Hematopoietic multipotent progenitor cell (in vitro differentiated cells): ENCODE measurements at regions not wholly inside any gene's neighbourhood (a gene's known extent, or its start where the extent isn't known, plus 50 kb on each side); places are given as distances from the start of the nearest gene placed in this dataset.

Experiments
- DNase-seq, 3 donors: peaks; one replicate each; pipeline ENCODE4 v3.0.0-alpha.2; 2011 to 2015; ENCODE audit warnings: low read depth in 2 of 3, low spot score in 2 of 3

DNA sequence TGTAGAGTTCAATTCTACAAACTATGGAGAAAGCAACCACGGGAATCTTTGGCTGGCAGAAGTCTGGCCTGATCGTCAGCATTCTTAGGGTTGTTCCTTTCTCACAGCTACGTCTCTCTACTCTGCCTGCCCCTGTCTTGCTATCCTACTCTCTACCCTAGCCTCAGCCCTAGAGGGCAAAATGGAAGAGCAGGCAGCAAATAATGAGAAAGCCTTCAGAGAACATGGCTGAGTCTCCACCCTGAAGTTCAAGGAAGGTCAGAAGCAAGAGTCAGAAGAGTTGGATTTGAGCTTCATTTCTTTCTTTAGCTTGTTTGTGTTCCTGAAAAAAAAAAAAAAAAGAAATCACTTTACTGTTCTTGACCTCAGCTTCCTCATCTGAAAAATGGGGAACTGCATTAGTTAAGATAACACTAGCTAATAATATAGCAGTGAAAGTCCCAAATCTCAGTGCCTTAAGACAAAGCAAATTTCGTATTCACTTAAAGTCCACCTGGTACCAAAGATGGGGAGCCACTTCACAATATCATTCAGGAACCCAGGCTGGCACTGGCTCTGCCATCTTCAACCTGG lies 50.2 kb upstream of the CCND2 start:
- peak in 1 of 3 donors; percentile 40 for DNase-seq

DNA sequence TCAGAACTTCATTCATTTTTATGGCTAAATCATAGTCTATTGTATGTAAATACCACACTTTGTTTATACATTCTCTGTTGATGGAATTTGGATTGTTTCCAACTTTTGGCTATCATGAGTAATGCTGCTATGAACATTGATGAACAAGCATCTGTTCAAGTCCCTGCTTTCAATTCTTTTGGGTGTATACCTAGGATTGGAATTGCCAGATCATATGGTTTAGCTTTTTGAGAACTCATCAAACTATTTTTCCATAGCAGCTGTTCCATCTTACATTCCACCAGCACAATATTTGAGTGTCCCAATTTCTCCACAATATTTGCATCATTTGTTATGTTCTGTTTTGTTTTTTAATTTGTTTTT lies 52.3 kb upstream of the CCND2 start:
- no peak for DNase-seq

- no peak for DNase-seq
These were observed 52.9 kb upstream of the CCND2 start for GRCh38 chr12:4220536-4221257.

DNA sequence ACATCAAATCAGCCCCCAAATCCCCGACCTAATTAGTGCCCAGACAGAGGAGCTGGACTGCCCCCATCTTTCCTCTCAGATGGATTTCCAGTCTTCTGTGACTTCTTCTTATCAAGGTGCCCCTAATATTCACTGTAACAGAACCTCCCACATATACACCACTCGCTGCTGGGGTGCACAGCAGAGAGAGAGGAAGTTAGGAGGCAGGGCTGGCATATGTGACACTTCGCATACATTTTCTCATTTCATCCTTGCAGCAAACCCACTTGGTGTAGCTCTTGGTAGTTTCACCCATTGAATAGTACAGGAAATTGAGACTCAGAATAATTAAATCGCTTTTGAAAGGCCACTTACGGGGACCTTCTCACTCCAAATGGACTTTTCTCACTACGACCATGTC lies 56.5 kb upstream of the CCND2 start:
- peak in 1 of 3 donors; percentile 15 for DNase-seq

GRCh38 chr12:4216187-4216927 lies 57.2 kb upstream of the CCND2 start:
- no peak for DNase-seq

- DNase-seq, result peak in 2 of 3 donors; percentile 94 to 99
These were observed 58.1 kb upstream of the CCND2 start for GRCh38 chr12:4215229-4216186.

DNA sequence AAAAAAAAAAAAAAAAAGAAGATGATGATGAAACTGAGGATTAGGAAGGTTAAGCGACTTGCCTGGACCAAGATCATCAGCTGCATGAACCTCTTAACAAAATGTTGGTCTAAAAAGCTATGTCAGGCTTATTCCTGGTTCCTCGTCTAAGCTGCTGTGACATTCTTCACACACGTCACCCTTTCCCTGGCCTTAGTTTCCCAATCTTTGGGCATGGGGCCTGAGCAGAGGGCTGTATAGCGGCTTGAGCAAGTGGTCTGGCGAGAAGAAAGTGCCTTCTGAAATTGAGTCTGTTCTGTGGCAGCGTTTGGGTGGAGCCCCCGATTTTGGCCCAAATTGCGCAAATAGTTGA lies 58.7 kb upstream of the CCND2 start:
- DNase-seq, result no peak

GRCh38 chr12:4213471-4213870 lies 60.1 kb upstream of the CCND2 start:
- DNase-seq, result no peak

GRCh38 chr12:4212845-4213244 lies 60.7 kb upstream of the CCND2 start:
- DNase-seq, result no peak

GRCh38 chr12:4211372-4211771 lies 62.2 kb upstream of the CCND2 start:
- no peak for DNase-seq

- DNase-seq, result no peak
These were observed 63.4 kb upstream of the CCND2 start for GRCh38 chr12:4210183-4210582.

DNA sequence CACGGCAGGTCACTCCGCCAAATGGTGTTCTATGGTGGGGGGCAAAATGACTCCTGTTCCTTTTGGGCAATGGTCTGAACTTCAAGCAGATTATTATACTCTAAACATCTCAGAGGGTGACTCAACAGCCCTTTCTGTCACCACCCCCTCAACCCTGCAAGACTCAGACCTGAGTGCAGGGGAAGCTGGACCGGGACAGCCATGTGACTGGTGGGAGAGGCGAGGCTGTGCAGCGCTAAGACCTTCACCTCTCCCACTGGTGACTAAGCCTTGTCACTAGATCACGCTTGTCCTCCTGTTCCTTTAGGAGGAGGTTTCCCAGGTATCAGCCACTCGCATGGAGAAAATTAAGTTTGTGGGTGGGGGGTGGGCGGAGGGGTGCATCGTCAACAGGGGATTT lies 67.1 kb upstream of the CCND2 start:
- DNase-seq, result no peak

- DNase-seq, result peak in 1 of 3 donors; percentile 19
These were observed 69.7 kb upstream of the CCND2 start for GRCh38 chr12:4203772-4204376.

GRCh38 chr12:4202918-4203317 lies 70.6 kb upstream of the CCND2 start:
- no peak for DNase-seq

- DNase-seq, result no peak
These were observed 71.1 kb upstream of the CCND2 start for GRCh38 chr12:4202487-4202886.

DNA sequence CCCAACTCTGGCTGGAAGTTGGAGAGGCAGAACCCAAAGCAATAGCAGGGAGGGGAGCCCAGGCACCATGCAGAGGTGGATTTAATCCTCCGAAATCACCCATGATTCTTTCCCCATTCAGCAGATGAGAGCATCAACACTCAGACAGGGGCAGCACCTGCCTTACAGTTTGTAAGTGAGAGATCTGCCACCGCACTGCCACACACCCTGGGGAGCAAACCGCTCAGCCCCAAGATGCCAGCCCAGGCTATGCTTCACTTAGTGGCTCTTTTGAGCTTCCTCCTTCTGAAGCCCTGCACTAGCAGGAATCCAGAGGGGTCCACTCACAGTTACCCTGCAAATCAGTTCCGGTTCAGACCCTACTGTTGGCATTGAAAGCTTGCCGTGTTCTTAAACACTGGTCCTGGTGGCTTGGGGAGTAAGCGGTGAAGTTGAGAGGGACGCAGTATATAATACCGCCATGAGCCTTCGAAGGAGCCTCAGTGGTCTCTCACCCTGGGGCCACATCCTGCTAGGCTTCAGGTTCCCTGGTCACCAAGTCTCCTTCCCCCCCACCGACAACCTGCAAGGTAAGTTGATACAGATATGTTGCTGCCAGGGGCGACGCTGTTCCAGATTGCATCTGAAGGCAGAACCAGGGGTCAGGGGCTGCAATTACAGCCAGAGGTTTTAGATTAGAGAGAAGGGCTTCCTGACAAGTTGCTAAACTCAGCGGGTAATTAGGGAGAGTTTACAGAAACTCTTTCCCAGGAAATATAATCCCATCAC lies 72.0 kb upstream of the CCND2 start:
- DNase-seq, result no peak

- DNase-seq, result no peak
These were observed 75.4 kb upstream of the CCND2 start for GRCh38 chr12:4197922-4198763.

DNA sequence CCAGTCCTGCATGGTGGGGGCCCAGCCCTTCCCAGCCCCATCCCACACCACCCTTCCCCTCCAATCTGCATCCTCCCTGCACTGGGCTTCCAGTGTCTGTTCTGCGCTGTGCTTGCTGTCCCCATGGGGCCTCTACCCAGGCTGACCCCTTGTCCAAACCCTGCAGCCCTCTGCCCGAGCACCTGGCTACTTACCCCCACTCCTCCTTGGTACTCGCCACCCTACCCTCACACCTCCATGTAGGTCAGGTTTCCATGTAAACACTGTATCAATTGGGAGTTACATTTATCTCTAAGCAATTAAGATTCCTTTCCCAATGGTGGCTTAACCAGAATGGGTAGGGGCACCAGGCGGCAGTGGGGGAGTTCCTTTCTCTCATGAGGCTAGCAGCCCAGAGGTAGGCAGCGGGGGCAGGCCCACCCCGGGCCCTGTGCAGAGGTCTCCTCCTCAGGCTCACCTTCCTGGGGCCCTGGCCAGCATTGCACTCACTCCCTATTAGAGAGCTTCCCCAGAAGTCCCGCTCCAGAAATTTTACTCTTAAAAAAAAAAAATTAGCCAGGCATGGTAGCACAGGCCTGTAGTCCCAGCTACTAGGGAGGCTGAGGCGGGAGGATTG lies 76.6 kb upstream of the CCND2 start:
- DNase-seq, result no peak

DNA sequence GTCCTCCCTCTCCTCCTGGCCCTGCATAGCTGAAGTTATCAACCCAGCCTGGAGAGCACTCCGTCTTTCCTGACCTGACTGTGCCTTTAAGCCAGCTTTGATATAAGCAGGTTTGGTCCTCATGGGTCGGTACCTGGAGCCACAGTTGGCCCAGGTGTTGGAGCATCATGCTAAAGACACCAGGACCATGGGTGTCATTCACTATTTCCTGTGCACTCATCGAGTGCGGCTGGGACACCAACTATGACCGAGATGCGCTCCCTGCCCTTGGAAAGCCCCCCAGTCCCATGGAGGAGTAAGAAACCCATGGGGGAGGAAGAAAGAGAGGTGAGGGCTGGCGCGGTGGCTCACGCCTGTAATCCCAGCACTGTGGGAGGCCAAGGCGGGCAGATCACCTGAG lies 78.9 kb upstream of the CCND2 start:
- DNase-seq, result no peak
